ENCODE measurements at regions not wholly inside any gene's neighbourhood (a gene's known extent, or its start where the extent isn't known, plus 50 kb on each side); places are given as distances from the start of the nearest gene placed in this dataset.
"Not testable (repeated sequence)": the region's sequence is repeated elsewhere in the genome, so short reads cannot be mapped to it uniquely, and the experiment has no call there.

DNA sequence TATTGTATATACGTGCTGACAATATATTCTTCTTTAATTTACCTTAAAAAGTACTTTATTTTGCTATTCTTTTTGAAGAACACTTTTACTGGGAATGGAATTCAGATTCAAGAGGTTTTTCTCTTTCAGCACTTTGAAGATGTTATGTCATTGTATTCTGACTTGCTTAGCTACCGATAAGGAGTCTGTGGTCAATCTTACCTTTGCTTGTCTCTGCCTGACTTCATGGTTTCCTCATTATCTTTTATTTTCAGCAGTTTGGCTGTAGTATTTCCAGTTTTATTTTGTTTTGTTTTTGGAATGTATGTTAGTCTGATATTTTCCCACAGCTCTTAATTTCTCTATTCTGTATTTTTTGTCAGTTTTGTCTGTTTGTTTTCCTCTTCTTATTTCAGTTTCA, 187.9 kb upstream of the SMIM30 start:
- Histone ChIP-seq H3K79me2 (ENCODE audit: insufficient read depth, low read length) (no peaks in the 10 kb centered on the region), H3K4me1 (ENCODE audit: insufficient read depth, low read length) (no peaks in the 10 kb centered on the region), H2AFZ (ENCODE audit: low read length) (no peak overlapping the region), H3K27me3 (ENCODE audit: insufficient read depth, low read length) (no peaks in the 10 kb centered on the region), H3K9me3 (ENCODE audit: low read depth, low read length) (no peaks in the 10 kb centered on the region), H3K4me3 (ENCODE audit: insufficient read depth, low read length) (no peak overlapping the region), H3K36me3 (ENCODE audit: insufficient read depth, low read length) (no peaks in the 10 kb centered on the region), H3K4me2 (ENCODE audit: insufficient read depth, low read length) (no peak overlapping the region), H3K27ac (ENCODE audit: low read depth, low read length) (no peak overlapping the region), H4K20me1 (ENCODE audit: insufficient read depth, low read length) (no peaks in the 10 kb centered on the region)
- TF ChIP-seq, protein P1, sequence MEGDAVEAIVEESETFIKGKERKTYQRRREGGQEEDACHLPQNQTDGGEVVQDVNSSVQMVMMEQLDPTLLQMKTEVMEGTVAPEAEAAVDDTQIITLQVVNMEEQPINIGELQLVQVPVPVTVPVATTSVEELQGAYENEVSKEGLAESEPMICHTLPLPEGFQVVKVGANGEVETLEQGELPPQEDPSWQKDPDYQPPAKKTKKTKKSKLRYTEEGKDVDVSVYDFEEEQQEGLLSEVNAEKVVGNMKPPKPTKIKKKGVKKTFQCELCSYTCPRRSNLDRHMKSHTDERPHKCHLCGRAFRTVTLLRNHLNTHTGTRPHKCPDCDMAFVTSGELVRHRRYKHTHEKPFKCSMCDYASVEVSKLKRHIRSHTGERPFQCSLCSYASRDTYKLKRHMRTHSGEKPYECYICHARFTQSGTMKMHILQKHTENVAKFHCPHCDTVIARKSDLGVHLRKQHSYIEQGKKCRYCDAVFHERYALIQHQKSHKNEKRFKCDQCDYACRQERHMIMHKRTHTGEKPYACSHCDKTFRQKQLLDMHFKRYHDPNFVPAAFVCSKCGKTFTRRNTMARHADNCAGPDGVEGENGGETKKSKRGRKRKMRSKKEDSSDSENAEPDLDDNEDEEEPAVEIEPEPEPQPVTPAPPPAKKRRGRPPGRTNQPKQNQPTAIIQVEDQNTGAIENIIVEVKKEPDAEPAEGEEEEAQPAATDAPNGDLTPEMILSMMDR (IDR thresholded peaks at IDR 0.05; ENCODE audit: extremely low read depth, low read depth, low read length), result no peak
- no peak for DNase-seq (ENCODE audit: insufficient read length, low spot score, missing footprints)

DNA sequence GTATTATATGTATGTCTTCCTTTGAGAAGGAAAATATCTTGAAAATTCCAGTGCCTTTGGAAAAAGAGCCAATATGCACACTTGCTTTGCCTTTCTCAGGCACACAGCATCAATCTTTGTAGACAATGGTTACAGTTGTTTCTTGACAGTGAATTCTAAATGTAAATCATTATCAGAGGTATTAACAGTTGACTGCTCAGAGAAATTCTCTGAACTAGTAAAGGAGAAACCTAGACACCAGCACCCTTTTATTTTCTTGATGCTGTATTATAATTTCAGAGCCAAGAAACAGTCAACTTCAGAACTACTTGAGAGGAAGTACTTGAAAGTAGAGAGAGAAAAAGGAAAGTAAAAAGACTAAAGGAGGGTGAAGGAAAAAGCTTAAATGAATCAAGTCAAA, 185.8 kb upstream of the SMIM30 start:
- Histone ChIP-seq H3K4me1 (ENCODE audit: insufficient read depth, low read length) (no peaks in the 10 kb centered on the region), H3K4me2 (ENCODE audit: insufficient read depth, low read length) (no peak overlapping the region), H3K79me2 (ENCODE audit: insufficient read depth, low read length) (no peaks in the 10 kb centered on the region), H4K20me1 (ENCODE audit: insufficient read depth, low read length) (no peaks in the 10 kb centered on the region), H3K9me3 (ENCODE audit: low read depth, low read length) (no peaks in the 10 kb centered on the region), H3K4me3 (ENCODE audit: insufficient read depth, low read length) (no peak overlapping the region), H3K36me3 (ENCODE audit: insufficient read depth, low read length) (no peaks in the 10 kb centered on the region), H3K27me3 (ENCODE audit: insufficient read depth, low read length) (no peaks in the 10 kb centered on the region), H2AFZ (ENCODE audit: low read length) (no peak overlapping the region), H3K27ac (ENCODE audit: low read depth, low read length) (no peak overlapping the region)
- no peak for DNase-seq (ENCODE audit: insufficient read length, low spot score, missing footprints)
- TF ChIP-seq, protein P1 (IDR thresholded peaks at IDR 0.05; ENCODE audit: extremely low read depth, low read depth, low read length), result no peak

DNA sequence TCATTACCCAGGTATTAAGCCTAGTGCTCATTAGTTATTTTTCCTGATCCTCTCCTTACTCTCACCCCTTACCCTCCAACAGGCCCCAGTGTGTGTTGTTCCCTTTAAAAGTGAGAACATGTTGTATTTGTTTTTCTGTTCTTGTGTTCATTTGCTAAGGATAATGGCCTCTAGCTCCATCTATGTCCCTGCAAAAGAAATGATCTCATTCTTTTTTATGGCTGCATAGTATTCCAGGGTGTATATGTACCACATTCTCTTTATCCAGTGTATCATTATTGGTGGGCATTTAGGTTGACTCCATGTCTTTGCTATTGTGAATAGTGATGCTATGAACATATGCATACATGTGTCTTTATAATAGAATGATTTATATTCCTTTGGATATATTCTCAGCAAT, 185.0 kb upstream of the SMIM30 start:
- not testable (repeated sequence) for H3K4me2 ChIP-seq (ENCODE audit: insufficient read depth, low read length); H2AFZ ChIP-seq (ENCODE audit: low read length); H3K9me3 ChIP-seq (ENCODE audit: low read depth, low read length); H3K4me1 ChIP-seq (ENCODE audit: insufficient read depth, low read length); H3K79me2 ChIP-seq (ENCODE audit: insufficient read depth, low read length); DNase-seq (ENCODE audit: insufficient read length, low spot score, missing footprints); H3K27ac ChIP-seq (ENCODE audit: low read depth, low read length); H4K20me1 ChIP-seq (ENCODE audit: insufficient read depth, low read length); H3K36me3 ChIP-seq (ENCODE audit: insufficient read depth, low read length); H3K27me3 ChIP-seq (ENCODE audit: insufficient read depth, low read length); H3K4me3 ChIP-seq (ENCODE audit: insufficient read depth, low read length)

DNA sequence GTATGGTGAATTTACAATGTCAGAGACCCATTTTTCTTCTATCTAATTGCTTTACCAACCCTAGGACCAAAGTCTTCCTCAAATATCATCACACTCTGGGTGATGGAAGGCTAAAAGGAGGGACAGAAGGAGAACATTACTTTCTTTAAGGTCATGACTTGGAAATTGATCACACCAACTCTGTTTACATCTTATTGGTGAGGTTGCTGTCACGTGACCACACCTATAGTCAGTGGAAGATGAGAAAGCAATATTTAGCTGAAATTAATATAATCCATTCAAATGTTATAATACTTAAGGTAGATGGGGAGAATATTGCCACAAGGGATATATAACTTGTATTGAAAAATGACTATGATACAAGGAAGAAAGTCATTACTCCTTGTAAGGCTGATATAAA, 183.6 kb upstream of the SMIM30 start:
- no peaks in the 10 kb centered on the region for H3K79me2 ChIP-seq (ENCODE audit: insufficient read depth, low read length)
- no peaks in the 10 kb centered on the region for H3K36me3 ChIP-seq (ENCODE audit: insufficient read depth, low read length)
- DNase-seq (ENCODE audit: insufficient read length, low spot score, missing footprints), result no peak
- H3K4me2 ChIP-seq (ENCODE audit: insufficient read depth, low read length), result no peak overlapping the region
- TF ChIP-seq, protein P1 (IDR thresholded peaks at IDR 0.05; ENCODE audit: extremely low read depth, low read depth, low read length), result no peak
- no peaks in the 10 kb centered on the region for H4K20me1 ChIP-seq (ENCODE audit: insufficient read depth, low read length)
- H2AFZ ChIP-seq (ENCODE audit: low read length), result no peak overlapping the region
- no peak overlapping the region for H3K4me3 ChIP-seq (ENCODE audit: insufficient read depth, low read length)
- no peak overlapping the region for H3K27ac ChIP-seq (ENCODE audit: low read depth, low read length)
- H3K4me1 ChIP-seq (ENCODE audit: insufficient read depth, low read length), result no peaks in the 10 kb centered on the region
- H3K9me3 ChIP-seq (ENCODE audit: low read depth, low read length), result no peaks in the 10 kb centered on the region
- no peaks in the 10 kb centered on the region for H3K27me3 ChIP-seq (ENCODE audit: insufficient read depth, low read length)

DNA sequence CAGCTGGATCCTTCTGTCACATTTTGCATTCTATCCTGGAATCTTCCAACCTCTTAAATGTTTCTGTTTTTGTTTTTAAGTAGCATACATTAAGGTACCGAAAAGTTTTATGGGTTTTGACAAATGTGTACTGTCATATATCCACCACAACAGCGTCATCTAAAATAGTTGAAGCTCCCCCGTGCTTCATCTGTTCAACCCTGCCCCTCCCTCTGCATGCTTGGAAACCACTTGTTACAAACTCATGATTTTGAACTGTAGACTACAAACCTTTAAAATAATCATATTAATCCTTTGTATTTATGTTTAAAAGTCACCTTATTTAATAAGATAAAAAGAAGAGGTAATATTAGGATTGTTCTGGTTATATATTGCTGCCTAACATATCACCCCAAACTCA, 182.8 kb upstream of the SMIM30 start:
- TF ChIP-seq, protein P1 (IDR thresholded peaks at IDR 0.05; ENCODE audit: extremely low read depth, low read depth, low read length), result no peak
- Histone ChIP-seq H3K27ac (ENCODE audit: low read depth, low read length) (no peak overlapping the region), H3K4me2 (ENCODE audit: insufficient read depth, low read length) (no peak overlapping the region), H3K9me3 (ENCODE audit: low read depth, low read length) (no peaks in the 10 kb centered on the region), H3K4me3 (ENCODE audit: insufficient read depth, low read length) (no peak overlapping the region), H3K79me2 (ENCODE audit: insufficient read depth, low read length) (no peaks in the 10 kb centered on the region), H2AFZ (ENCODE audit: low read length) (no peak overlapping the region), H3K36me3 (ENCODE audit: insufficient read depth, low read length) (no peaks in the 10 kb centered on the region), H3K4me1 (ENCODE audit: insufficient read depth, low read length) (no peaks in the 10 kb centered on the region), H4K20me1 (ENCODE audit: insufficient read depth, low read length) (no peaks in the 10 kb centered on the region), H3K27me3 (ENCODE audit: insufficient read depth, low read length) (no peaks in the 10 kb centered on the region)
- no peak for DNase-seq (ENCODE audit: insufficient read length, low spot score, missing footprints)
